ENCODE measurements at regions not wholly inside any gene's neighbourhood (a gene's known extent, or its start where the extent isn't known, plus 50 kb on each side); places are given as distances from the start of the nearest gene placed in this dataset.

DNA sequence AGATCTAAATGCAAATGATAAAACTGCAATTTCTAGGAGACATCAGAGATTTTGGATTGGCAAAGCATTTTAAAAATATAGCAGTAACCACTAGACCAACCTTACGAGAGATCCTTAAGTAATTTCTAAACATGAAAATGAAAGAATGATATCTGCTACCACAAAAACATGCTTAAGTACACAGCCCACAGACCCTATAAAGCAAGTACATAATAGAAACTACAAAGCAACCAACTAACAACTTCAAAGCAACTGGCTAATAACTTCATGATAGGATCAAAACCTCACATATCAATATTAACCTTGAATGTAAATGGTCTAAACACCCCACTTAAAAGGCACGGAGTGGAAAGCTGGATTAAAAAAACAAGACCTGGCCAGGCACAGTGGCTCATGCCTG lies 209.9 kb upstream of the SOX14 start:
- TF ChIP-seq, protein P1, sequence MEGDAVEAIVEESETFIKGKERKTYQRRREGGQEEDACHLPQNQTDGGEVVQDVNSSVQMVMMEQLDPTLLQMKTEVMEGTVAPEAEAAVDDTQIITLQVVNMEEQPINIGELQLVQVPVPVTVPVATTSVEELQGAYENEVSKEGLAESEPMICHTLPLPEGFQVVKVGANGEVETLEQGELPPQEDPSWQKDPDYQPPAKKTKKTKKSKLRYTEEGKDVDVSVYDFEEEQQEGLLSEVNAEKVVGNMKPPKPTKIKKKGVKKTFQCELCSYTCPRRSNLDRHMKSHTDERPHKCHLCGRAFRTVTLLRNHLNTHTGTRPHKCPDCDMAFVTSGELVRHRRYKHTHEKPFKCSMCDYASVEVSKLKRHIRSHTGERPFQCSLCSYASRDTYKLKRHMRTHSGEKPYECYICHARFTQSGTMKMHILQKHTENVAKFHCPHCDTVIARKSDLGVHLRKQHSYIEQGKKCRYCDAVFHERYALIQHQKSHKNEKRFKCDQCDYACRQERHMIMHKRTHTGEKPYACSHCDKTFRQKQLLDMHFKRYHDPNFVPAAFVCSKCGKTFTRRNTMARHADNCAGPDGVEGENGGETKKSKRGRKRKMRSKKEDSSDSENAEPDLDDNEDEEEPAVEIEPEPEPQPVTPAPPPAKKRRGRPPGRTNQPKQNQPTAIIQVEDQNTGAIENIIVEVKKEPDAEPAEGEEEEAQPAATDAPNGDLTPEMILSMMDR (IDR thresholded peaks at IDR 0.05; ENCODE audit: unreplicated experiment): no peak
- H3K9me3 Mint-ChIP-seq (ENCODE audit: low read depth): peaks cover 4% of the 10 kb centered on the region
- DNase-seq (ENCODE audit: low spot score, unreplicated experiment): no peak
- no peaks in the 10 kb centered on the region for H3K36me3 Mint-ChIP-seq (ENCODE audit: insufficient read depth)
- H3K4me3 Mint-ChIP-seq (ENCODE audit: low read depth): no peak overlapping the region
- H3K4me1 Mint-ChIP-seq (ENCODE audit: low read depth): no peaks in the 10 kb centered on the region
- H3K27ac Mint-ChIP-seq: no peak overlapping the region
- peaks cover 17% of the 10 kb centered on the region for H3K27me3 Mint-ChIP-seq

- Mint-ChIP-seq H3K27ac (no peak overlapping the region), H3K36me3 (ENCODE audit: insufficient read depth) (no peaks in the 10 kb centered on the region), H3K4me3 (ENCODE audit: low read depth) (no peak overlapping the region), H3K9me3 (ENCODE audit: low read depth) (peaks cover 6% of the 10 kb centered on the region), H3K27me3 (peaks cover 19% of the 10 kb centered on the region), H3K4me1 (ENCODE audit: low read depth) (no peaks in the 10 kb centered on the region)
- TF ChIP-seq, protein P1 (IDR thresholded peaks at IDR 0.05; ENCODE audit: unreplicated experiment): no peak
- DNase-seq (ENCODE audit: low spot score, unreplicated experiment): no peak
Measured at GRCh38 chr3:137568880-137569279, 195.2 kb upstream of the SOX14 start.

- TF ChIP-seq, protein P1 (IDR thresholded peaks at IDR 0.05; ENCODE audit: unreplicated experiment): no peak
- Mint-ChIP-seq H3K4me3 (ENCODE audit: low read depth) (no peak overlapping the region), H3K4me1 (ENCODE audit: low read depth) (no peaks in the 10 kb centered on the region), H3K9me3 (ENCODE audit: low read depth) (no peaks in the 10 kb centered on the region), H3K27me3 (peaks cover 19% of the 10 kb centered on the region), H3K36me3 (ENCODE audit: insufficient read depth) (no peaks in the 10 kb centered on the region), H3K27ac (no peak overlapping the region)
- DNase-seq (ENCODE audit: low spot score, unreplicated experiment): no peak
Measured at GRCh38 chr3:137572931-137573330, 191.2 kb upstream of the SOX14 start.

DNA sequence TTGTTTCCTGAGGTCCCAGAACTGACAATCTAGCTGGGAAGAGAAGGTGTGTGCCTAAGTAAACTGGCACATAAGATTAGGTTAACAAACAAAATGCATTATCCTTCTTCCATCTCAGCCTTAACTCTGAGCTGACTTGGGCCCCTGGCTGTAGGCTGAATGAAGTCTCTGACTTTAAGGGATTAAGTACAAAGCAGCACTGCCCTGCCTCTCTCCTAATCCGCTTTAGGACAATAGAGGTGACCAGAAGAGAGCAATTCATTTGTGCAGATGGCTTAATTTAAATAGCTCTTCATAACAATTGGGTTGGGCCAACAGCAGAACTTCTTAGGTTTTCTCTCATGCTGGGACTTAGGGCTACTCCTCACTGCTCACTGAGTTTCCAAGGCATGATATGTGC lies 181.6 kb upstream of the SOX14 start:
- Mint-ChIP-seq H3K4me3 (ENCODE audit: low read depth) (no peak overlapping the region), H3K27ac (no peak overlapping the region), H3K27me3 (peaks cover 7% of the 10 kb centered on the region), H3K36me3 (ENCODE audit: insufficient read depth) (no peaks in the 10 kb centered on the region), H3K4me1 (ENCODE audit: low read depth) (peaks cover 8% of the 10 kb centered on the region), H3K9me3 (ENCODE audit: low read depth) (peaks cover 11% of the 10 kb centered on the region)
- TF ChIP-seq, protein P1 (IDR thresholded peaks at IDR 0.05; ENCODE audit: unreplicated experiment): no peak
- no peak for DNase-seq (ENCODE audit: low spot score, unreplicated experiment)

- Mint-ChIP-seq H3K27me3 (peaks cover 7% of the 10 kb centered on the region), H3K9me3 (ENCODE audit: low read depth) (peaks cover 11% of the 10 kb centered on the region), H3K36me3 (ENCODE audit: insufficient read depth) (no peaks in the 10 kb centered on the region), H3K4me1 (ENCODE audit: low read depth) (peaks cover 8% of the 10 kb centered on the region), H3K27ac (no peak overlapping the region), H3K4me3 (ENCODE audit: low read depth) (no peak overlapping the region)
- no peak for DNase-seq (ENCODE audit: low spot score, unreplicated experiment)
- TF ChIP-seq, protein P1 (IDR thresholded peaks at IDR 0.05; ENCODE audit: unreplicated experiment): no peak
Measured at GRCh38 chr3:137583256-137583655, 180.9 kb upstream of the SOX14 start.
